Ishikawa (cell line): ENCODE measurements at regions not wholly inside any gene's neighbourhood (a gene's known extent, or its start where the extent isn't known, plus 50 kb on each side); places are given as distances from the start of the nearest gene placed in this dataset.

ENCODE experiments used
- EGR1 ChIP-seq: IDR thresholded peaks from 2 replicates; pipeline ENCODE4 v1.6.1; 2012
- RAD21 ChIP-seq: IDR thresholded peaks from 2 replicates; pipeline ENCODE4 v1.6.1; 2012; ENCODE audit warnings: low read depth
- TCF12 ChIP-seq: IDR thresholded peaks from 2 replicates; pipeline ENCODE4 v1.6.1; 2012; ENCODE audit warnings: low read depth
- YY1 ChIP-seq: IDR thresholded peaks from 2 replicates; pipeline ENCODE4 v1.6.1; 2012; ENCODE audit warnings: low read depth
- TF ChIP-seq, protein P1 (sequence below): IDR thresholded peaks from 2 replicates; pipeline ENCODE4 v1.6.1; 2012

DNA sequence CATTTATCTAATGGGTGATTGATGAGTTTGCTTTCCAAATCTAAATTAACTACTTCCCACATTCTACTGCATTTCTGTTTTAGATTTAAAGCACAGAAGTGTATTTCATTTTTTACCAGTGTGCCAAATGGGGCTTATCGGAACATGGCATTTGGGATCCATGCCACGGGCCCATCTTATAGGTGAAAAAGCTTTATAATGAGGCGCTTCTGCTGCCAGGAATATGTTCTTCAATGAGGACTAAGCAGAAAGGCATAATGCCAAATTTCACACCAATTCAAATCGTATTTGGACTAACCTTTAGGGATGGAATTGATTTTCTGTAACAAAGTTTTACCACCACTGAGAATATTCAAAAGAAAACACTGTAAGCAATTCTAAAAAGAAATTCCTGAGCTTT, 803.5 kb upstream of the FLRT2 start:
- no peak for TF ChIP-seq EGR1
- TF ChIP-seq, protein P1, sequence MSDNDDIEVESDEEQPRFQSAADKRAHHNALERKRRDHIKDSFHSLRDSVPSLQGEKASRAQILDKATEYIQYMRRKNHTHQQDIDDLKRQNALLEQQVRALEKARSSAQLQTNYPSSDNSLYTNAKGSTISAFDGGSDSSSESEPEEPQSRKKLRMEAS, result no peak
- TF ChIP-seq RAD21, result no peak
- no peak for TF ChIP-seq YY1
- no peak for TF ChIP-seq TCF12
